ENCODE measurements at regions not wholly inside any gene's neighbourhood (a gene's known extent, or its start where the extent isn't known, plus 50 kb on each side); places are given as distances from the start of the nearest gene placed in this dataset.
"Not testable (repeated sequence)": the region's sequence is repeated elsewhere in the genome, so short reads cannot be mapped to it uniquely, and the experiment has no call there.

GRCh38 chr5:148708854-148709253 is 54.5 kb upstream of the HTR4 start:
- no peak for DNase-seq

GRCh38 chr5:148711961-148712360 is 57.6 kb upstream of the HTR4 start:
- DNase-seq = no peak

DNA sequence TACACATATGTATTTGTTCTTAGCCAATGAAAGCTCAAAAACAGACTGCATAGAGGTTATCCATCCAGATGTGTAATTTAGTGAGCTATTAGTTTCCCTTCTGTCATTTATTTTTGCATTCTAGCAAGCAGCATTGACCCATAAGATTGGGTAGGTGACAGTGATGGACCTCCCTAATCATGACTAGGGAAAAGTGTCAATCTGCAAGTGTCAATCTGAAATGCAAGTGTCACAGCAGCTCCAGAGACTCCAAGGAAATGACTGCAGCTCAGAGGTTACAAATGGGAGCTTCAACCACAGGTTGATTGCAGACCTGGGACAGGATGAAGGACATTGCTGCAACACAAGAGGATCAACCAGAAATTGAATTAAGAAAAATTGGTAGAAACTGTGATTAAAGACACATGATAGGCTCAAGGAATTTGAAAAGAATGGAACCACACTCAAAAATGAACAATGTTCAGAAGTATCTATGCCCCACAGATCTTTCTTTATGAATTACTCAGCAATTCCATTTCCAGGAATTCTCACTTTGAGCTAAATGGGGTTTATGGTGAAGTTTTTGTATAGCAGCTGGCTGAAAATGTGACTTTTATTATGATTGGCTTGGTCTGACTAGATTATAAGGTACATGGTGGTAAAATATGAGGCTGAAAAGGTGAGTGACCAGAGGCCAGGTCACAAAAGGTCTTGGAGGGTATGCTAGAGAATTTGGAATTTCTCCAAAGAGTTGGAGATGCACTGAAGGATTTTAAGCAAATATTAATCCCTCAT is 59.6 kb upstream of the HTR4 start:
- no peak for DNase-seq

- no peak for DNase-seq
These were observed 62.4 kb upstream of the HTR4 start for GRCh38 chr5:148716716-148717115.

GRCh38 chr5:148717668-148718067 is 63.3 kb upstream of the HTR4 start:
- no peak for DNase-seq

DNA sequence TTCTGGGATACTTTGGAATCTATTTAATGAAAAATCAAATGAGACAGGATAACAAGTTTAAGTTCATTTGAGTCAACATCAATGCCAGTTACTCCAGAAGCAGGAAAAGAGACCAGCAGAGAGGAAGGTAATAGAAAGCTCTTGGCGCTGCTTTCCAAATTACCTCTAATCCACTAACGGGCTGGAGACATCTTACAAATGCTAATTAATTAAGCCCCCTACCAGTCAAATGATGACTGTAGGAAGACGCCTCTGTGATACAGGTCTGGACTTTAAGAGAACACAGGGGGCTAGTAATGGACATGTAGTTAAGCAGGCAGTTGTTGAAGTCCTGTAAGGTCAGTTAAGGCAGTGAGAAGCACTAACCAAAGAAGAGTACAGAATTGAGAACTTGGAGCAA is 65.3 kb upstream of the HTR4 start:
- DNase-seq = no peak

DNA sequence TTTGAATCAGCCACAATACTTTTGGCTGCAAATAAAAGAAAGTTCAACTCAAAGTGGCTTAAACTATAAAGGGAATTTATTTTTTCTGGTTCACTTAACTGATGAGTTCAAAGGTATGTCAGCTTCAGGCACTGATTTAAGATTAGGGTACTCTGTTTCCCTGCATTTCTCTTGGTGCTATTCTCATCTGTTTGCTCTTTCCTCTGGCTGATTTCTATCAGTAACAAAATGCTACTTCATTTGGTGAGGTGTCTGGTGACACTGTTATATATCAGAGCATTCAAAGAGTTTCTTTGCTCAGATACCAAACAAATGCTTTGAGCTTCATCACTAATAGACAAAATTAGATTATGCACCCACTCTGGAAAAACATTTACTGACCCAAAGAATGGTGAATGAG is 65.9 kb upstream of the HTR4 start:
- no peak for DNase-seq

- no peak for DNase-seq
These were observed 68.8 kb upstream of the HTR4 start for GRCh38 chr5:148723143-148723542.

DNA sequence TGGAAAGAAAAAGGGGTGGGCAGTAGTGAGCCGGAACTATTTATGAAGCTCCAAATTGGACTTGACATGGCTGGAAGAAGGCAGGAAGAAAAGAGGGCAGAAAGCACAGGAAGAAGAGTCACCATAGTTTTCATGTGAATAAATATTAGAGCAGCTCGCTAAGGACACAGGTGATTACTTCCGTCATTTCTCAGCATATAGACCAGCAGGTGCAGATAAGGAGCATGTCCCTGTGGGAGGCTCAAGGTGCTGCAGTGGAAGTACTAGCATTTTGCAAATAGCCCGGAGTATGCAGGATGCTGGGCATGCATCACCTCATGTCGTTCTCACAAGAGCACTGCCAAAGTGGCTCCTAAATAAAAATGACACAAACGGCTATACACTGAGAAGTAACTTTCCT is 71.3 kb upstream of the HTR4 start:
- DNase-seq = no peak

DNA sequence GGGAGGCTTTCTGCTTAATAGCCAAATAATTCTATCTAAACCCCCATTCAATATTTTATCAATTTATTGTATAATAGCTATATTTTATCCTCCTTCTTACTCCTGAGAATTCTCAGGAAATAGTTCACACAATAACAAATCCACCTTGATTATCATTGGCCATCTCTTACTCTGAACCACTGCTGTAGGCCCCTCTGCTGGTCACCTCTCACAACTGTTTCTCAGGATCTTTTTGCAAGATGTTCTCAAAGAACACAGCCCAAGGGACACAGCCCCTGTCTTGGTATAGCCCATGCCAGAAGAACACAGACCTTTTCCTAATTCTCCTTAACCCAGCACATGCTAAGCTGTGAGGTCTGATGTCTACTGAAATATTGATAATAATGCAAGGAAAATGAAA is 74.9 kb upstream of the HTR4 start:
- no peak for DNase-seq

DNA sequence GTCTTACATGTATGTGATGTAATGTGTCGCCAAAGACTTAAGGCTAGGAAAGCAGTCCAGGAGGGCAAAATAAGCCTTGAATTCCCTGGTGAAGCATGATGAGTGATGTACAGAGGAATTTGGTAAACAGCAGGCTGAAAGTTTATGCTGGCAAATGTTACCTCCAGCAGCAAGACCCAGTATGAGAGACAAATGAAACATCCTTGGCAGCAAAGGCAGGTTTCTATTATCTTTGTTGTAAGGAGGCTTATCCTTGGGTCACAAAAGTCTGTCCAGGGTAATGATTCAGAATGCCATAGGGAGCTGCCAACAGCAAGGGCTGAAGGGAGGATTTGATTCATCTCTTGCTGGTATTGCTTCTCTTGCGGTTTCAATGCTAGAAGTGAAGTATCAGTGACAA is 75.9 kb upstream of the HTR4 start:
- no peak for DNase-seq

DNA sequence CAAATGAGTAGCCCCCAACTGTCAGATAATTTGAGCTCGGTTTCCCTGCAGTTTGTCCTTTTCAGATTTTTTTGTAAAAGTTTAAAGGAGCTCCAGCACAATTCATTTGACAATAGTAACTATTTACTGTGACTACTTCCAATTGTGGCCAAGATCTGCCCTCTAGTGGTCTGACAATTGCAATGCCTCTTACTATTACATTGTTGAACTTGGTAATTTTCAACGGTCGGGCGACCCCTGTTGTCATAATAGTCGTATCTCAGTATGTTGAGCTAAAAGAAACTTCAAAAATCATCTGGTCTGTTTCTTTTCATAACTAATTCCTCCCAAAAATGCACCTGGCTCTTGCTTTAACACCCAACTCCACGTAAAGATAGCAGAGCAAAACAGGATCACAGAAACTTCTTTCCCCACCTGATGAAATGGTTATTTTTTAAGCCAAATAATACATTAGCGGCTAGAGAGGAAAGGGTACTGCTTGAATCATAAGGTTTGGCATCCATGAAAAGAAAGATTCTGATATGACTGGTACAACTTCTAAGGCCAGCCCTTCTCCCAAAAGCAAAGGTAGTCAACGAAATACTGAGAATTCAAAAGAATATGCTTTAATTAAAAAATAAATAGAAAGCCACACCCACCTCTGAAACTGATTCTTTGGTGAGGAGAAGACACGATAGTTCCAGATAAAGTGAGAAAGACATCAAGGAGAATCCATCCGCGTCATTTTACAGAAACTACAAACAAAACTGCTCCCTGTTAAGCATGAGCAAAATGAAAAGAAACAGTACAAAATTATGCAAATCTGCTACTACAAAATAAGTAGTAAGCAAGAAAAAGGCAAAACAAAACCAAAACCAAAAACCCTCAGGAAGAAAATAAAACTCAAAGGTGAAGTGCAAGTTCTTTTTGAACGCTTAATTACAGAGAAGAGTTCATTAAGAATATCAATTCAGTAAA is 76.9 kb upstream of the HTR4 start:
- DNase-seq = peak; percentile 49 to 51

- no peak for DNase-seq
These were observed 78.4 kb upstream of the HTR4 start for GRCh38 chr5:148732692-148733091.

- DNase-seq = peak; percentile 63 to 64
These were observed 79.5 kb upstream of the HTR4 start for GRCh38 chr5:148733601-148734438.

DNA sequence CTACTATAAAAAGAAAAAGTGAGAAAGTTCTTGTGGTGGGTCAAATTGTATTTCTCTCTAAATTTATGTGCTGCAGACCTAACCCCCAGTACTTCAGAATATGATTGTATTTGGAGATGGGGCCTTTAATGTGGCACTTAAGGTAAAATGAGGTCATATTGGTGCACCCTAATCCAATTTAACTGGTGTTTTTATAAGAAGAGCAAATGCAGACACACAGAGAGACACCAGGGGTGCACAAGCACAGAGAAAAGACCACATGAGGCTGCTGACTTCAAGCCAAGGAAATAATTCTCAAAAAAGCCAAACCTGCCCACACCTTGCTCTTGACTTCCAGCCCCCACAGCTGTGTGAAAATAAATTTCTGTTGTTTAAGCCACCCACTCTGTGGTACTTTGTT is 80.2 kb upstream of the HTR4 start:
- no peak for DNase-seq

DNA sequence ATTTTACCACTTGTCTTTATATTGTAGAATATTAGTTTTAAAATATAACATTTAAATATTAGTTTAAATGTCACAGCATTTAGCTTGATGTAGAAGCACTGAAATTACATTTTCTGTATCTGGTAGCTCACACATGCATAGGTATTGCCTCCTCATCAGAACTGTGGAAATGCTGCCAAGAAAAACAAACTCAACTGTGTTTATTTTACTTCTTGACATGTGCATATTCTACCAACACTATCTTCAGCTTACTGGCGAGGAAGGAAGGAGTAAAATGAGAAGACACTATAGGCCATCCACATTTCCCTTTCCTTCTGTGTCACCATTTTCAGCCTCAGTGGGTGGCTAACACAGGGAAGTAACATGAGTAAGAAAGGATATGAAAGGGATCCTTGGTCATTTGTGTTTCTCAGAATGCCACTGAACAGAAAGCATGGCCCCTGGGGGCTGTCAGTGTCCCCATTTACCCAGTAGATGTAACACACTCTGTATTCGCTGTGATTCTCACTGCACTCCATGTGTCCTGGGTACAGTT is 81.0 kb upstream of the HTR4 start:
- no peak for DNase-seq

- no peak for DNase-seq
These were observed 84.7 kb upstream of the HTR4 start for GRCh38 chr5:148739023-148739422.

- DNase-seq = no peak
These were observed 85.2 kb upstream of the HTR4 start for GRCh38 chr5:148739524-148739923.

GRCh38 chr5:148740079-148740858 is 85.9 kb upstream of the HTR4 start:
- no peak for DNase-seq

DNA sequence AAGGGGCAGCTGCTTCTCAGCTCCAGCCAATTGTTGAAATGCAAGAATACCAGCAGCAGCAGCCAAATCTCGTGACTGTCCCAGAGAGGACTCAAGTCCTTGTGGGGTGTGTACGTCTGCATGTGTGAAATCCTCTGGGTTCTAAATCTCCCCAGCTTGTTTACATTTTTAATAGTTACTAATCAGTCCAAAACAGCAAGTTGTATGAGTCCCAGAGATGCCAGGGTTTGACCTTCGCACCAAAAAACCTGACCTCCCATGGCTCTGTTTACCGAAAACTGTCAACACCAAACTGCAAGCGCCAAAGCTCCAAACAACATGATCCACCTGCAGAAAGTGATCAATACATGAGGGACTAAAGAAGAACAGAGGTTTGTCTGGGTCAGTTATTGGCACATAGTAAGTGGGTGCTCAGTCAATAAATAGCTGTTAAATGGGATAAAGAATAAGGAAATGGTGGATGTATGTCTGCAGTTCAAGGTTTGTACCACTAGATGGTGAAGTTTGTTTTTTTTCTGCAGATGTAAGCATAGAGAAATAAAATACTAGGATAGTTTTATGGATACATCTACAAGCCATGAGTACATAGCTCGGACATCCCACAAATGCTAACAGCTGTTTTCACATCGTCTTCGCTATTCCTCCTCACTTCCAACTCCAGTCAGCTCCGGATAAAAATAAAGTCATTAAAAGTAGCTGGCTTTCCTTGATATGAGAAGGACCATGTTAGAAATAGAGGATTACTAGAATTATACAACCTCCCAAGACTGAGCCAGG is 85.3 kb upstream of the ADRB2 start:
- no peak for DNase-seq

DNA sequence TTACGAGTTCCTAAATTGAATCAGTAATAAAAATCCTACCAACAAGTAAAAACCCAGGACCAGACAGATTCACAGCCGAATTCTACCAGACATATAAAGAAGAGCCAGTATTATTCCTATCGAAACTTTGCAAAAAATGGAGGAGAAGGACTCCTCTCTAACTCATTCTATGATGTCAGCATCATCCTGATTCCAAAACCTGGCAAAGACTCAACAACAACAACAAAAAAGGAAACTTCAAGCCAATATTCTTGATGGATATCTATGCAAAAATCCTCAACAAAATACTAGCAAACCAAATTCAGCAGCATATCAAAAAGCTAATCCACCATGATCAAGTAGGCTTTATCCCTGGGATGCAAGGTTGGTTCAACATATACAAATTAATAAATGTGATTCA is 84.6 kb upstream of the ADRB2 start:
- not testable (repeated sequence) for DNase-seq
